Adrenal gland (tissue), 9 donors: ENCODE measurements at regions not wholly inside any gene's neighbourhood (a gene's known extent, or its start where the extent isn't known, plus 50 kb on each side); places are given as distances from the start of the nearest gene placed in this dataset.

Experiments used
- DNase-seq, 7 donors: peaks; one replicate each; pipeline ENCODE4 v3.0.0-alpha.2; 2019 to 2020
- H3K27ac ChIP-seq, 5 donors: fragments of 200-600 bp; sonication (generic) in 4 of 5; 1 replicate in 3 of 5; 2 replicates in 2 of 5; pipeline versions ENCODE4 v1.5.1 to v1.8.0; 2016 to 2020; ENCODE audit warnings: mild to moderate bottlenecking in 1 of 5
- H3K27me3 ChIP-seq: fragments of 200-600 bp; 2 replicates; pipeline ENCODE4 v1.8.0; 2021
- H3K36me3 ChIP-seq, 2 donors: fragments of 200-600 bp; replicated peaks in 1 of 2; 1 replicate in 1 of 2; 2 replicates in 1 of 2; pipeline versions ENCODE4 v1.5.1 to v1.8.0; 2018 to 2022
- H3K4me1 ChIP-seq, 2 donors: fragments of 200-600 bp; replicated peaks in 1 of 2; 1 replicate in 1 of 2; 2 replicates in 1 of 2; pipeline versions ENCODE4 v1.5.1 to v1.8.0; 2018 to 2021
- H3K4me3 ChIP-seq, 4 donors: fragments of 200-600 bp; sonication (generic) in 3 of 4; one replicate each; pipeline ENCODE4 v1.5.1; 2016 to 2018
- H3K9me3 ChIP-seq, 3 donors: fragments of 200-600 bp; sonication (generic) in 1 of 3; replicated peaks in 1 of 3; 1 replicate in 2 of 3; 2 replicates in 1 of 3; pipeline versions ENCODE4 v1.5.1 to v1.8.0; 2016 to 2021
- POLR2A ChIP-seq, 2 donors: fragments of 450-650 bp; IDR thresholded peaks; one replicate each; pipeline ENCODE4 v1.6.1; 2017; ENCODE audit warnings: antibody characterized with exemption in 2 of 2, mild to moderate bottlenecking in 2 of 2, moderate library complexity in 1 of 2
- WGBS, 4 donors: extraction: QIAGEN DNeasy Blood & Tissue Kit in 2 of 4; methylation state at CpG; one replicate each; pipeline versions ENCODE4 v1.1.5 to v1.1.7; 2013 to 2017; 5-methylcytosine and 5-hydroxymethylcytosine counted together
- intact Hi-C, 2 donors: fragments of 100-400 bp; cut with DNase I; formaldehyde crosslinking; loops; one replicate each; pipeline versions ENCODE4 v1.14.1 to v1.15.0; 2022 to 2023
- TF ChIP-seq, protein P1 (sequence below), 6 experiments: fragments of 450-650 bp in 4 of 6; fragments of 200-600 bp in 2 of 6; sonication (generic) in 1 of 6; IDR thresholded peaks; 1 replicate in 5 of 6; 2 replicates in 1 of 6; pipeline versions ENCODE4 v1.5.1 to v1.8.0; 2016 to 2021; ENCODE audit warnings: antibody characterized with exemption in 6 of 6, mild to moderate bottlenecking in 2 of 6, moderate library complexity in 1 of 6
- donor health status: healthy with polysubstance abuse.
- donor health status: Bipolar disorder and iron deficiency.
- donor health status: DM: yes; HTN: yes; CAD: no.
- donor health status: DM: no; HTN: no; CAD: no.
- donor health status: DM: no; HTN: no; CAD: no.

DNA sequence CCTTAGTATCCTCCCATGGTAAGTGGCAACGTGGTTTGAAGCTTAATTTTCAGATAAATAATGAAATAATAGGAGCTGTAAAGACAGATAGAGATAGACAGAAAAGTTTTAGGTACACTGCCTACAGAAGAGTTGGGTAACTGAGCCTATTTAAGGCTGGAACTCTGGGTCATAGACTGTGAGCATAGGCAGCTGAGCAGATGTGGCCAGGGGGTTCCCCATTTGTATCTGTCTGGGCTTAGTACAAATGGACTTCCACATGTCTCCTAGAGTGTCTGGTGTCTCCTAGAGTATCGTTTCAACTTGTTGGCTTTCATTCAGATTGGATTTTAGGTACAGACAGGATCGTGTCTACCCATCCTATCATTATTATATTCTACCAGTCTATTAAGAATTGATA lies 649.8 kb downstream of the DHX35 start:
- no peak overlapping the region for H3K27ac ChIP-seq
- no peaks in the 10 kb centered on the region for H3K27me3 ChIP-seq
- WGBS, 4 donors = 69 to 76% (median 70%) methylated on average over 3 of the region's 3 CpGs
- H3K9me3 ChIP-seq = no peaks in the 10 kb centered on the region
- H3K4me1 ChIP-seq = no peaks in the 10 kb centered on the region
- no peak for DNase-seq
- no peak overlapping the region for H3K4me3 ChIP-seq
- TF ChIP-seq, protein P1, sequence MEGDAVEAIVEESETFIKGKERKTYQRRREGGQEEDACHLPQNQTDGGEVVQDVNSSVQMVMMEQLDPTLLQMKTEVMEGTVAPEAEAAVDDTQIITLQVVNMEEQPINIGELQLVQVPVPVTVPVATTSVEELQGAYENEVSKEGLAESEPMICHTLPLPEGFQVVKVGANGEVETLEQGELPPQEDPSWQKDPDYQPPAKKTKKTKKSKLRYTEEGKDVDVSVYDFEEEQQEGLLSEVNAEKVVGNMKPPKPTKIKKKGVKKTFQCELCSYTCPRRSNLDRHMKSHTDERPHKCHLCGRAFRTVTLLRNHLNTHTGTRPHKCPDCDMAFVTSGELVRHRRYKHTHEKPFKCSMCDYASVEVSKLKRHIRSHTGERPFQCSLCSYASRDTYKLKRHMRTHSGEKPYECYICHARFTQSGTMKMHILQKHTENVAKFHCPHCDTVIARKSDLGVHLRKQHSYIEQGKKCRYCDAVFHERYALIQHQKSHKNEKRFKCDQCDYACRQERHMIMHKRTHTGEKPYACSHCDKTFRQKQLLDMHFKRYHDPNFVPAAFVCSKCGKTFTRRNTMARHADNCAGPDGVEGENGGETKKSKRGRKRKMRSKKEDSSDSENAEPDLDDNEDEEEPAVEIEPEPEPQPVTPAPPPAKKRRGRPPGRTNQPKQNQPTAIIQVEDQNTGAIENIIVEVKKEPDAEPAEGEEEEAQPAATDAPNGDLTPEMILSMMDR (IDR thresholded peaks at IDR 0.05) = no peak
- TF ChIP-seq POLR2A (IDR thresholded peaks at IDR 0.05) = no peak
- intact Hi-C loops = no loop called here
- no peaks in the 10 kb centered on the region for H3K36me3 ChIP-seq

DNA sequence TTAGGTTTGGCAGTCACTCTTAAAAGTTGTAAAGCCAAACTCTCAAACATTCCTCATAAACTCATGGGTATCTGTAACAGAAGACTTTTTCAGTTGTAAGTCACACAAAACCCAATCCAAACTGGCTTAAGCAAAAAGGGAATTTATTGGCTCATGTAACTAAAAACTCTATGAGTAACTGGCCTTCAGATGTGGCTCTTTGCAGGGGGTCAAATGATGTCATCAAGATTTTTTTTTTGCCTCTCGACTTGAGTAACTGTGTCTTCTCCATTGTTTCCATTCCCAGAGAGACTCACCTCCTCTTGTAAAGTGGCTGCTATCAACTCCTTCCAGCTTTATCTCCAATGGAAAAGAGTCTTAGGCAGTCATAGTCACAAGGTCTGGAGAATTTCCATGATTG lies 645.0 kb downstream of the DHX35 start:
- no peak overlapping the region for H3K4me3 ChIP-seq
- H3K9me3 ChIP-seq = no peaks in the 10 kb centered on the region
- H3K27me3 ChIP-seq = no peaks in the 10 kb centered on the region
- no peaks in the 10 kb centered on the region for H3K4me1 ChIP-seq
- intact Hi-C loops = no loop called here
- DNase-seq = peak in 1 of 7 donors; percentile 16
- TF ChIP-seq POLR2A (IDR thresholded peaks at IDR 0.05) = no peak
- WGBS, 4 donors = 24 to 53% (median 31%) methylated on average over 1 of the region's 1 CpG
- H3K36me3 ChIP-seq = no peaks in the 10 kb centered on the region
- no peak overlapping the region for H3K27ac ChIP-seq

DNA sequence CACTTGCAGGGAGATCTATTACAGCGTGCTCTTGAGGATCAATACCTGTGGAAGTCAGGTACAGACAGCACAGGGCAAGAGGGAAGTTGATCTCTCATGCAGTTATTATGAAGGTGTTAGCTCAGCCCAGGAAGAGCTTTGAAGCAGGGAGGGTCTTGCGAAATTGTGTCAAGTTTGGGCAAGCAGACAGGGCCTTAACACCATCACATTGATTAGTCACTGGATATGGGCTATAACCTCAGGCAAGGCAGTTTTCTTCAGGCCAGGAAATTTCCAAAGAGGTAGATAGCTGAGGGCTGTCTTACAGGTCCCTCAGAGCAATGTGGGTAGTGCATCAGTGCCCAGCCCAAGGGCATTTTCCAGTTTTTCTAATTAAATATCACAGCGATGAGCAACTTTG lies 643.8 kb downstream of the DHX35 start:
- H3K4me3 ChIP-seq = no peak overlapping the region
- no peak for DNase-seq
- no peaks in the 10 kb centered on the region for H3K27me3 ChIP-seq
- H3K27ac ChIP-seq = no peak overlapping the region
- no peaks in the 10 kb centered on the region for H3K36me3 ChIP-seq
- intact Hi-C loops = no loop called here
- H3K4me1 ChIP-seq = no peaks in the 10 kb centered on the region
- H3K9me3 ChIP-seq = no peaks in the 10 kb centered on the region
- no peak for TF ChIP-seq POLR2A (IDR thresholded peaks at IDR 0.05)
- TF ChIP-seq, protein P1 (IDR thresholded peaks at IDR 0.05) = no peak
- WGBS, 4 donors = 66 to 100% (median 93%) methylated on average over 3 of the region's 3 CpGs

DNA sequence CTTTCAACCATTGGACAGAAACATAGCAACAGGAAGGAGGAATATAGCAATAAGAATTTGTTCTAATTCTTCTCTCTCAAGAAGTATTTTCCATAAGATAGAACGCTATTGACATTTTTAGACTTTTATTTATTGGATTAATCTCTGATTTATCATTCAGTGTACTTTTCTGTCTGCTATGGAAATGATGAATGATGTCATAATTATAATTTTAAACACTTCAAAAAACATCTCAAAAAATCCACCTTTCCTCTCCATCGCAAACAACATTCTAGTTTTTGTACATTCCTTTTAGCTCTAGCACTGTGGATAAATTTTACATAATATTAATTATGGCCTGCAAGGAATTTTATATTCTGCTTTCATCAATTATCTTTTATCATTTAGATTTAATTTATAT lies 643.2 kb downstream of the DHX35 start:
- no peak overlapping the region for H3K27ac ChIP-seq
- DNase-seq = no peak
- 81 to 96% (median 90%) methylated on average over 2 of the region's 2 CpGs for WGBS, 4 donors
- H3K4me1 ChIP-seq = no peaks in the 10 kb centered on the region
- no peaks in the 10 kb centered on the region for H3K36me3 ChIP-seq
- TF ChIP-seq, protein P1 (IDR thresholded peaks at IDR 0.05) = no peak
- no peak for TF ChIP-seq POLR2A (IDR thresholded peaks at IDR 0.05)
- H3K9me3 ChIP-seq = no peaks in the 10 kb centered on the region
- no peaks in the 10 kb centered on the region for H3K27me3 ChIP-seq
- H3K4me3 ChIP-seq = no peak overlapping the region
- intact Hi-C loops = no loop called here

DNA sequence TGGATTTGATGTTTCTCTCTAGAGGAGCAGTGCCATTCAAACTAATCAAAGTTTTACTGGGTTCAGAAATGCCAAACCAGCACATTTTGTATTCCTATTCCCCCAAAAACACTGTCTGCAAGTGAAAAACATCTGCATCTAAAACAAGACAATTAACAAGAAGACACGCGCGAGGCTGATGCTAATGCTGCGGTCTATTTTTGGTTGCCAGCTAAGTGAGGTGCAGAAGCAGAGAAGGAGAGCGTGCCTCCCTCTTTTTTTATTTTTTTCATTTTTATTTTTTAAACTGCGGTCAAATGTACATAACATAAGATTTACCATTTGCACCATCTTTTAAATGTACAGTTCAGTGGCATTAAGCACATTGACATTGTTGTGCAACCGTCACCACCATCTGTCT lies 641.1 kb downstream of the DHX35 start:
- Histone ChIP-seq H3K4me3 (no peak overlapping the region), H3K27ac (no peak overlapping the region), H3K27me3 (no peaks in the 10 kb centered on the region), H3K36me3 (no peaks in the 10 kb centered on the region), H3K4me1 (no peaks in the 10 kb centered on the region), H3K9me3 (no peaks in the 10 kb centered on the region)
- intact Hi-C loops = no loop called here
- no peak for DNase-seq
- no peak for TF ChIP-seq POLR2A (IDR thresholded peaks at IDR 0.05)
- TF ChIP-seq, protein P1 (IDR thresholded peaks at IDR 0.05) = no peak
- 92 to 96% (median 93%) methylated on average over 7 of the region's 7 CpGs for WGBS, 4 donors
